HepG2 (cell line): ENCODE measurements at regions not wholly inside any gene's neighbourhood (a gene's known extent, or its start where the extent isn't known, plus 50 kb on each side); places are given as distances from the start of the nearest gene placed in this dataset.

Experiments used
- CSRNP1 ChIP-seq: sonication (generic); formaldehyde crosslinking; IDR thresholded peaks from 2 replicates; pipeline ENCODE4 v1.8.1; 2023; ENCODE audit warnings: mild to moderate bottlenecking, missing genetic modification reagents
- DMTF1 ChIP-seq: sonication (generic); formaldehyde crosslinking; IDR thresholded peaks from 2 replicates; pipeline ENCODE4 v1.4.0; 2020; ENCODE audit warnings: mild to moderate bottlenecking, missing genetic modification reagents
- ESRRA ChIP-seq: sonication (generic); formaldehyde crosslinking; IDR thresholded peaks from 2 replicates; pipeline ENCODE4 v1.5.1; 2020; ENCODE audit warnings: mild to moderate bottlenecking, low read depth, missing genetic modification reagents
- GABPA ChIP-seq, 2 experiments: IDR thresholded peaks; 2 replicates each; pipeline ENCODE4 v1.6.1; 2011 to 2016; ENCODE audit warnings: low read depth in 2 of 2, low read length in 1 of 2, missing biosample characterization in 1 of 2, missing genetic modification characterization in 1 of 2
- KLF15 ChIP-seq: sonication (generic); formaldehyde crosslinking; IDR thresholded peaks from 2 replicates; pipeline ENCODE4 v1.8.1; 2023; ENCODE audit warnings: borderline replicate concordance, mild to moderate bottlenecking, inconsistent platforms, missing genetic modification reagents, mixed read lengths
- MED1 ChIP-seq: sonication (generic); formaldehyde crosslinking; IDR thresholded peaks from 2 replicates; pipeline ENCODE4 v1.4.0; 2020; ENCODE audit warnings: missing genetic modification reagents
- NFE2 ChIP-seq: sonication (generic); formaldehyde crosslinking; IDR thresholded peaks from 2 replicates; pipeline ENCODE4 v1.4.0; 2020; ENCODE audit warnings: missing genetic modification reagents
- PAWR ChIP-seq: sonication (generic); formaldehyde crosslinking; IDR thresholded peaks from 2 replicates; pipeline ENCODE4 v1.4.0; 2020; ENCODE audit warnings: missing genetic modification reagents, mild to moderate bottlenecking, borderline replicate concordance
- TBX2 ChIP-seq: sonication (generic); formaldehyde crosslinking; IDR thresholded peaks from 2 replicates; pipeline ENCODE4 v1.5.0; 2020; ENCODE audit warnings: missing genetic modification reagents, mild to moderate bottlenecking, borderline replicate concordance
- UBTF ChIP-seq: sonication (generic); formaldehyde crosslinking; IDR thresholded peaks from 2 replicates; pipeline ENCODE4 v1.4.0; 2020; ENCODE audit warnings: mild to moderate bottlenecking, missing genetic modification reagents
- ZBTB43 ChIP-seq: sonication (generic); formaldehyde crosslinking; conservative IDR thresholded peaks from 2 replicates; pipeline ENCODE4 v1.4.0; 2020; ENCODE audit warnings: missing genetic modification reagents
- ZNF121 ChIP-seq: sonication (generic); formaldehyde crosslinking; IDR thresholded peaks from 2 replicates; pipeline ENCODE4 v1.5.0; 2020; ENCODE audit warnings: mild to moderate bottlenecking, missing genetic modification reagents
- ZNF143 ChIP-seq: sonication (generic); formaldehyde crosslinking; IDR thresholded peaks from 2 replicates; pipeline ENCODE4 v1.4.0; 2020; ENCODE audit warnings: missing genetic modification reagents
- ZNF225 ChIP-seq: sonication (generic); formaldehyde crosslinking; IDR thresholded peaks from 2 replicates; pipeline ENCODE4 v1.4.0; 2020; ENCODE audit warnings: mild to moderate bottlenecking, missing genetic modification reagents
- ZNF326 ChIP-seq: sonication (generic); formaldehyde crosslinking; IDR thresholded peaks from 2 replicates; pipeline ENCODE4 v1.4.0; 2020; ENCODE audit warnings: missing genetic modification reagents, borderline replicate concordance
- ZNF543 ChIP-seq: sonication (generic); formaldehyde crosslinking; IDR thresholded peaks from 2 replicates; pipeline ENCODE4 v1.4.0; 2020; ENCODE audit warnings: mild to moderate bottlenecking, missing genetic modification reagents
- ZNF746 ChIP-seq: sonication (generic); formaldehyde crosslinking; IDR thresholded peaks from 2 replicates; pipeline ENCODE4 v1.8.0; 2022; ENCODE audit warnings: mild to moderate bottlenecking, missing genetic modification reagents
- ZNF850 ChIP-seq: sonication (generic); formaldehyde crosslinking; conservative IDR thresholded peaks from 2 replicates; pipeline ENCODE4 v1.9.0; 2021; ENCODE audit warnings: mild to moderate bottlenecking, missing genetic modification reagents
- ZSCAN22 ChIP-seq: sonication (generic); formaldehyde crosslinking; IDR thresholded peaks from 2 replicates; pipeline ENCODE4 v1.4.0; 2020; ENCODE audit warnings: mild to moderate bottlenecking, missing genetic modification reagents
- TF ChIP-seq, protein P1 (sequence below): IDR thresholded peaks from 2 replicates; pipeline ENCODE4 v1.6.1; 2016

- TF ChIP-seq ZBTB43 (no peak), GABPA (IDR thresholded peaks at IDR 0.05; ENCODE audit: low read depth, low read length) (no peak), GABPA (CRISPR knock-in tag; IDR thresholded peaks at IDR 0.05; ENCODE audit: low read depth) (peak; percentile 73), ZNF326 (CRISPR knock-in tag) (no peak), ZNF121 (CRISPR knock-in tag) (no peak), ZNF543 (CRISPR knock-in tag) (no peak), CSRNP1 (no peak), DMTF1 (no peak), ESRRA (CRISPR knock-in tag) (no peak), TBX2 (CRISPR knock-in tag) (peak; percentile 43; the same call in 1 of the 2 replicates), ZNF850 (CRISPR knock-in tag) (no peak), ZNF143 (CRISPR knock-in tag) (no peak), NFE2 (CRISPR knock-in tag) (no peak), ZSCAN22 (CRISPR knock-in tag) (no peak), UBTF (peak; percentile 18; the same call in 1 of the 2 replicates), MED1 (no peak), ZNF225 (no peak), ZNF746 (CRISPR knock-in tag) (no peak), KLF15 (CRISPR knock-in tag) (no peak), PAWR (no peak)
- TF ChIP-seq, protein P1, sequence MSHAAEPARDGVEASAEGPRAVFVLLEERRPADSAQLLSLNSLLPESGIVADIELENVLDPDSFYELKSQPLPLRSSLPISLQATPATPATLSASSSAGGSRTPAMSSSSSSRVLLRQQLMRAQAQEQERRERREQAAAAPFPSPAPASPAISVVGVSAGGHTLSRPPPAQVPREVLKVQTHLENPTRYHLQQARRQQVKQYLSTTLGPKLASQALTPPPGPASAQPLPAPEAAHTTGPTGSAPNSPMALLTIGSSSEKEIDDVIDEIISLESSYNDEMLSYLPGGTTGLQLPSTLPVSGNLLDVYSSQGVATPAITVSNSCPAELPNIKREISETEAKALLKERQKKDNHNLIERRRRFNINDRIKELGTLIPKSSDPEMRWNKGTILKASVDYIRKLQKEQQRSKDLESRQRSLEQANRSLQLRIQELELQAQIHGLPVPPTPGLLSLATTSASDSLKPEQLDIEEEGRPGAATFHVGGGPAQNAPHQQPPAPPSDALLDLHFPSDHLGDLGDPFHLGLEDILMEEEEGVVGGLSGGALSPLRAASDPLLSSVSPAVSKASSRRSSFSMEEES (CRISPR knock-in tag) = no peak
Measured at GRCh38 chr3:194082743-194083636, 53.0 kb upstream of the HES1 start (continued).
